HG02623 (cell line): ENCODE measurements at regions not wholly inside any gene's neighbourhood (a gene's known extent, or its start where the extent isn't known, plus 50 kb on each side); places are given as distances from the start of the nearest gene placed in this dataset.

Source experiments
- ATAC-seq: cut with Tn5 transposase; IDR thresholded peaks from one replicate; pipeline ENCODE4 v1.9.1; 2021; ENCODE audit warnings: moderate library complexity; ENCODE audit not compliant: unreplicated experiment

- no peak for ATAC-seq
These were observed 424.2 kb upstream of the DCN start for GRCh38 chr12:91606662-91607377.

DNA sequence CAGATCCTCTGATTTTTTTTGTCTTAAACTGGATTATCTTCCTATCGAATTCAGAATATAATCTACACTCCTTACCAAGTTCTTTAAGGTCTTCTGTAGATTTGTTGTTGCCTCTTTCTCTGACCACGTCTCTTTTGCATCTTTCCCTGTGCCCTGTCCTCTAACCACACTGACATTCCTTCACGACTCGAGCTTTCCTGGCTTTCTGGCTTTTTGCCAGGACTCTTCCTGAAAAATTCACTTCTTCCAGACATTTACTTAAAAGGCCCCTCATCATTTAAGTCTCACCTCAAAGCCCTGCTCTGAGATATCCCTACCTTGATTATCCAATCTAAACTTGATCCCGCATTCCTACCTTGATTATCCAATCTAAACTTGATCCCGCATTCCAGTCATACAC is 422.3 kb upstream of the DCN start:
- ATAC-seq: no peak

- ATAC-seq: no peak
These were observed 420.4 kb upstream of the DCN start for GRCh38 chr12:91603060-91603459.

DNA sequence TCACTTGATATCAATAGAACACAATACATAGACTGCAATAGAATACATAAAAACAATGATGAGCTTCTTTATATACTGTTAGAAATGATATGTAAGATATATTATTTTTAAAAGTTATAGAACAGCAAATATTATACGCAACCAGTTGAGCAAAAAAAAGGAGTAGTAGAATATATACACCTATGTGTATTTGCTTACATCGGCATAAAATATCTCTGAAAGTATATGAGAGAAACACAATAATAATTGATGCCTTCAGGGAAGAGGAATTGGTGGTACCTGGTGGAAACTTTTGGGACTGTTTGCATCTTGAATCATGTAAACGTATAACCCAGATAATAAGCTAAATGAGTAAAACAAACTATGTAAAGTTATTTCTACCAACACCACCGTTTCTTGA is 418.4 kb upstream of the DCN start:
- no peak for ATAC-seq

DNA sequence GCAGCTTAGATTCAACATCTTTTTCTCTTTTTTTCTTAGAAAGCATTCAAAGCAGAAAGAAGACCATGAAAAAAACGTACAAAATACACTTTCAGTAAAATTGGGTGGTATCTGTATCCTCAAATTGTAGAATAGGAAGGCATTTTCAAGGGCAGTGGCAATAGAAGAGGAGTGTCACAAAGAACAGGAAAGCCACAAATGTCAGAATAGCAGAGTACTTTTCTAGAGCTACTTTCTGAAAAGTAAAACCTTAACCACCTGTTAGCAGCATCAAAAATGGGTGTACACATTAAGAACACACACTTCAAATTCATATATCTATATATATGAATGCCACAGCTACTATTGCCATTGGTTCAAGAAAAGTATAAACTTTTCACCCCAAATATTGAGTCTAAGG is 412.1 kb upstream of the DCN start:
- no peak for ATAC-seq

- no peak for ATAC-seq
These were observed 409.0 kb upstream of the DCN start for GRCh38 chr12:91591639-91591987.

DNA sequence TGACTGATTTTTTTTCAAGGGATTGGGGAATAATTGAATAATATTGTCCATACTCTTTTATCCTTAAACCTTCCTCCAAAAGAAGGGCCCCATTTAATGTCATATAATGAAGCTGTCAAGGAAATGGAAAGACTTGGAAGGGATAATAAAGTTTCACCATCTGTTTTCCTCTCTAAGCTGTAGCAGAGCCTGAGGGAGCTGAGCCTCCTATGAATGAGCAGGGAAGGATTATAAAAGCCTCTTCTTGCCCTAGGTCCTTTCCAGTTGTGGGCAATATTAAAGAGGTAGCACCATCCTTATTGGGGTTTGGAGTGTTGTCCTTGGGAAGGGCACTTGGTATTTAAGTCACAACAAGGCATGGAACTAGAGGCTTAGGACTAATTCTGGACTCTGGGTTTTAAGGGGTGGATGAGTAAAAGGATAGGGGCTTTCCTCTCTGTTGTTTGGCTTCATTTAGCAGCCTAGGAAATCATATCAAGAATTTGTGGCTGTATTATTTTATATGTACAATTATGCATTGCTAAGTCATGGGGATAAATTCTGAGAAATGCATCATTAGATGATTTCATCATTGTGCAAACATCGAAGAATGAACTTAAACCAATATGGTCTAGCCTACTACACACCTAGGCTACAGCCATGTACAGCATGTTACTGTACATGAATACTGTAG is 408.5 kb upstream of the DCN start:
- no peak for ATAC-seq

DNA sequence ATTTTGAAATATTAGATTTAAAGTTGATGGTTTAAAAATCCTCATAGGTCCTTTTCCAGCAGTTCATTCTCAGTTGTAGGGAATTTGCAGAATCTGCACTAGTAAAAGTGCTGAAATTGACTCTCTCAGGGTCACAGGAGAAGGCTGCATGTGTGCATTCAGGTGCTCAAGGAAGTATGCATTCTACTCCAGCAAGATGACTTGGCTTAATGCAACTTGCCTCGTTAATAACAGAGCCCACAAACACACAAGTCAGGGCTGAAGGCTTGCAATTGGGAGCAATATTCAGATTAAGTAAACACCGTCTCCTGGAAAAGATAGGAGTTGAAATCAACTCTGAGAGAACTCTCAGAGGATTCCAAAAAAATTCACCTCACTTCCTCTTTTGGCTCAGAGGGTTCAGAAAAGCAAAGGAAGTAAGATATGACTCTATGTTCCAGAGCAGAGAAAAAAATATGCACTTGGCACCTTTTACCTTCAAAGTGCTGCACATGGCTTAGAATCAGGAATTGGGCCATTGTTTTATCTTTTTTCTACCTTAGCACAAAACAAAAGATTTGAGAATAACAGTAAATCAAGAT is 406.3 kb upstream of the DCN start:
- ATAC-seq: no peak

DNA sequence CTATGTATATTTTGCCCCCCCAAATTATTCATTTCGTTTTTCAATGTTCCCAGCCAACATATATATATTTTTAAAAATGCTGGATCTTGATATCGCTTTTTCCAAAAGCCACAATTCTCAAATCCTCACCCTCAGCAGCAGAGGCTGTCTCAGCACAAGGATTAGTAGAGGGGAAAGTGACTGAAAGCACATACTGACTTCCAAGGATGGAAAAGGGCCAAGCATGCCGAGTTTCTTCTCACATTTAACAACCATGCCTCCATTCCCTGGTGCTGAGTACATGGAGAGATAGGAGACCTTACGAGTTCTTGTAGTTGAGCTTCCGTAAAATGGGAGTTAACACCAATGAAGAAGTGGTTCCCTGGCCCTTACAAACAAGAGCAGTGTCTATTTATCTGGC is 403.4 kb upstream of the DCN start:
- ATAC-seq: no peak

- no peak for ATAC-seq
These were observed 400.2 kb upstream of the DCN start for GRCh38 chr12:91582811-91583210.

DNA sequence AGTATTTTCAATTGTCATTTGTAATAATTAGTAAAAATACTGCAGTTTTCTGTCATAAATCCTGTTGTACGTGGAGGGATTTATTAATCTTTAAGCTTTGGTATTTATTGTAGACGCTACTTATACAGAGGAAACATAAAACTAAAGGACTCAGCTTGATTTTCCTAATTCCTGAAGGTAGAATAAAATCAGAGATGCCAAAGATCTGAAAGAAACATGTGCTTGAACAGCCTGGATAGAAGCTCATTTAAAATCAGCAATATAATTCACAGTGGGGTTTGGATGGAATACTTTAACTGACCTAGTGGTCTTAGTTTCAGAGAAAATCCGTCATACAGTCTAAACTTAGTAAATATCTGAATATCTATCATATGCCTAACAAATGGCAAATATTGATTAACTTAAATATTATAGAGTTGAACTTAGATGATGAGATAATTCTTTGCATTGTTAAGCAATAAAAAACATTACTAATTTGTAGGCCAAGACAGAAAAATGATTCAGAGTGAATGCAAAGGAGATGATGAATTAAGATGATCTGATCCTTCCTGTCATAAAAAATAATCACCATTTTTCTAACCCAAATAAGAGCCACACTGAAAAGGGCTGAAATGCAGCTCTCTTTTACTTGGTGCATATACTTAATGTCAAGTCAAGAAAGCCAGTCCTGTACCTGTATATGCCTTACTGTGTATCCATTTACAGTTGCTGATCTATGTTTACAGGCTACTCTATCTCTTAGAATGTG is 397.1 kb upstream of the DCN start:
- no peak for ATAC-seq

DNA sequence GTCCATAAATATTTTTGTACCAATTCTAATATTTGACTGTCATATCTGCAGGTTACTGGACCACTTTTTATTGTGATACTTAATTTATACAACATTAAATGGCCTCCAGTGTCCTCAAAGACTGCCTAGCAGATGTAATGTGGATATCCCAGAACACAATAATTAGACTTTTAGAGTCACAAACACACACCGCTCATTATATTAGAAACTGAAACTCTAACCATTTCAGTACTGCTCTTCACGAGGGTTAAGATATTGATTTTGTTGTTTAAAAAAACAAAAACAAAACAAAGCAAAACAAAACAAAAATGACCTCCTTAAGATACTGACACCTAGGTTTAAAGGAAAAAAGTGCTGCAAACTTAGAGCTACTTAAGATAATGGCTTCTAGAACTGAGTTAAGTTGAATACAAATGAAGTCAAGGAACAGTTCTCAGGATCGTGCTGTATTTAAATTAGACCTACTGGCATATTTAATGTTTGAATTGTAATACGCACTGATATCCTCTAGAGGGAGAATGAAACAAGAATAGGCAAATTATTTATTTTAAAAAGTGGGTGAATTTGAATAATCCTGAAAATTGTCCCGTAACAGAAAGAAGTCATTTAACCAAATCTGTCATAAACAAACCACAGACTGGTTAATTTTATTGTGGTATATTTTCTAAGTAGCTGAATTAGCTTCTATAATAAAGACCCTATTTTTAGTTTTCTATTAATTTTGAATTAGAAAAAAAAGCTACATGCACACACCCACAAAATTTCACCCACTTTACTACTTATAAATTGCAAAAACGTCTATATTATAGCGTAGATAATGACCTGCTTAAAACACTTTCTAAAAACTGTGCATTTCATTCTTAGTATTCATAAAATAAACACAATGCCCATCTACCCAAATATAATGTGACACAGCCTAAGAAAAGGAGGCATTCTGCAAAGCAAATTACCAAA is 395.2 kb upstream of the DCN start:
- ATAC-seq: no peak

- ATAC-seq: no peak
These were observed 393.8 kb upstream of the DCN start for GRCh38 chr12:91576432-91576831.

- ATAC-seq: no peak
These were observed 393.0 kb upstream of the DCN start for GRCh38 chr12:91575630-91576029.

DNA sequence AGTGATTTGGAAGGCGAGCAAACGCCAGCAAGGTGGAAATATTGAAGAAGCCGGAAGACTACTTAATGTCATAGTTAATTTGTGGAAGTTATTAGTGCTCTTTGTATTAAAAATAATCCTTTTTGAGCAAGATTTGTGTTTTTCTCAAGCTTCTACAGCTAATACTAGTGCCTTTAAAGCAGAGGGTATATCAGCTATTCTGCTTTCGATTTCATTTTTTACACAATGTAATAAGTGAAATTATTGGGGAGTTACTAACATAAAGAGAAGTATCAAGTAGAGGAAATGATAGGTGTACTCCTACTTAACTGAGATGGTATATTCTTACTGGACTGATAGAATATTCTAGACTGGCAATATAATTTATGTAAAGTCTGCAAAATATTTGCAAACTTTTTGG is 392.4 kb upstream of the DCN start:
- no peak for ATAC-seq

DNA sequence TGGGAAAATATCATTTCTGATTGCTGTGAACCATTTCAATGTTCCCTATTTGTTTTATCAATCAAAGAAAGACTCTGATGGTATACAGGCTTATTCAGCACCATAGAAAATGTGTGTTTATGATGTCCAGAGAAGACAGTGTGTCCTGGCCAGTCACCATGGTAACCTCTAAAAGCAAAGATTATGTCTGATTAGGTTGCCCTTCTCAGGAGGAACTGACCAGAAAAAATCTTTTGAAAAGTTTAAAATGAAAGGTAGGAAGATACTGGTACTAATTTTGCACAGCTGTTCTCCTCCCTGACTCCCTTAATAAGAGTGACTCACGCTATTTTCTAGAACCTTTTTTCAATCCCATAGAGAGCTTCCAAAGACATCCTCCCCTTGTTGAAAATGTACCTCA is 391.8 kb upstream of the DCN start:
- no peak for ATAC-seq

GRCh38 chr12:91572869-91573268 is 390.3 kb upstream of the DCN start:
- no peak for ATAC-seq

GRCh38 chr12:91567100-91567485 is 384.5 kb upstream of the DCN start:
- no peak for ATAC-seq

GRCh38 chr12:91566328-91567099 is 383.9 kb upstream of the DCN start:
- no peak for ATAC-seq

- ATAC-seq: no peak
These were observed 383.2 kb upstream of the DCN start for GRCh38 chr12:91565846-91566245.
